Esophagus muscularis mucosa (tissue), 4 donors: ENCODE measurements at regions not wholly inside any gene's neighbourhood (a gene's known extent, or its start where the extent isn't known, plus 50 kb on each side); places are given as distances from the start of the nearest gene placed in this dataset.

Source experiments
- DNase-seq: peaks from one replicate; pipeline ENCODE4 v3.0.0-alpha.2; 2017; ENCODE audit errors: extremely low spot score
- H3K27ac ChIP-seq, 4 donors: fragments of 200-600 bp; sonication (generic); replicated peaks in 1 of 4; 1 replicate in 3 of 4; 2 replicates in 1 of 4; pipeline ENCODE4 v1.5.1; 2016 to 2019; ENCODE audit warnings: mild to moderate bottlenecking in 1 of 4
- H3K27me3 ChIP-seq, 4 donors: fragments of 200-600 bp; sonication (generic); one replicate each; pipeline versions ENCODE4 v1.5.1 to v1.6.0; 2016 to 2019
- H3K36me3 ChIP-seq, 4 donors: fragments of 200-600 bp; sonication (generic); one replicate each; pipeline ENCODE4 v1.5.1; 2016 to 2019
- H3K4me1 ChIP-seq, 4 donors: fragments of 200-600 bp; sonication (generic); one replicate each; pipeline ENCODE4 v1.5.1; 2016 to 2019
- H3K4me3 ChIP-seq, 4 donors: fragments of 200-600 bp; sonication (generic); 1 replicate in 2 of 4; 2 replicates in 2 of 4; pipeline ENCODE4 v1.5.1; 2016 to 2019; ENCODE audit warnings: mild to moderate bottlenecking in 4 of 4, moderate library complexity in 1 of 4
- H3K9me3 ChIP-seq, 4 donors: fragments of 200-600 bp; sonication (generic); 1 replicate in 3 of 4; 2 replicates in 1 of 4; pipeline ENCODE4 v1.5.1; 2016 to 2019
- CTCF ChIP-seq, 3 experiments: fragments of 200-600 bp in 2 of 3; fragments of 450-650 bp in 1 of 3; sonication (generic) in 2 of 3; IDR thresholded peaks; one replicate each; pipeline ENCODE4 v1.5.1; 2017 to 2019; ENCODE audit warnings: antibody characterized with exemption in 3 of 3, mild to moderate bottlenecking in 2 of 3, moderate library complexity in 1 of 3
- EP300 ChIP-seq: sonication (generic); formaldehyde crosslinking; IDR thresholded peaks from one replicate; pipeline ENCODE4 v1.6.1; 2017; ENCODE audit warnings: antibody characterized with exemption
- POLR2A ChIP-seq: fragments of 450-650 bp; IDR thresholded peaks from one replicate; pipeline ENCODE4 v1.6.1; 2017; ENCODE audit warnings: antibody characterized with exemption, moderate library complexity, mild to moderate bottlenecking, low read depth
- POLR2AphosphoS5 ChIP-seq, 2 donors: sonication (generic); formaldehyde crosslinking; IDR thresholded peaks; one replicate each; pipeline ENCODE4 v1.6.1; 2017; ENCODE audit warnings: antibody characterized with exemption in 2 of 2
- WGBS: methylation state at CpG from one replicate; pipeline ENCODE4 v1.1.5; 2018; 5-methylcytosine and 5-hydroxymethylcytosine counted together
- intact Hi-C: fragments of 100-400 bp; cut with DNase I; formaldehyde crosslinking; loops from one replicate; pipeline ENCODE4 v1.15.1; 2023

GRCh38 chr2:16277117-16277516 is 336.8 kb downstream of the MYCN start:
- Histone ChIP-seq H3K4me3 (no peak overlapping the region), H3K27me3 (no peaks in the 10 kb centered on the region), H3K9me3 (no peaks in the 10 kb centered on the region), H3K27ac (no peak overlapping the region), H3K36me3 (no peaks in the 10 kb centered on the region), H3K4me1 (no peaks in the 10 kb centered on the region)
- DNase-seq: peak; percentile 19
- 73% methylated on average over 2 of the region's 2 CpGs for WGBS
- TF ChIP-seq EP300 (no peak), POLR2A (no peak), POLR2AphosphoS5 (IDR thresholded peaks at IDR 0.05) (no peak), CTCF (IDR thresholded peaks at IDR 0.05) (no peak)
- intact Hi-C loops: no loop called here

DNA sequence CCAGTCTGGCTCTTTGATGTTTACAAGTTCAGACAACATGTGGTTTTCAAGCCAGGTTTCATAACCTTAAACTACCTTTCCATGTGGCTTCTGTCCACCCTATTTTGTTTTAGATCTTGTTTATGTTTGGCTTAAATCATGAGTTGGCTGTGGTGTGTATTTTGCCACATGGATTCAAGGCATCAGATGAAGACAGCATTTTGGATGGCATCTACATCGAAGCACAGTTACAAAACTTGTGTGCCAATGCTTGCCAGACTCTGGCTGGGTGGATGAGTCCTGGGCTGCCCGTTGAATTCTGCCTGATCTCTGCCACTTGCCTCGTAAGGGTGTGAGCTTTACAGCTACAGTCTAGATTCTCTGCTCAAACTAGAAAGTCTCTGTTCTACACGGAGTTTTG is 335.3 kb downstream of the MYCN start:
- no peak for DNase-seq
- H3K9me3 ChIP-seq: no peaks in the 10 kb centered on the region
- TF ChIP-seq POLR2A (no peak), EP300 (no peak), CTCF (IDR thresholded peaks at IDR 0.05) (no peak), POLR2AphosphoS5 (IDR thresholded peaks at IDR 0.05) (no peak)
- no peaks in the 10 kb centered on the region for H3K4me1 ChIP-seq
- no peaks in the 10 kb centered on the region for H3K27me3 ChIP-seq
- H3K4me3 ChIP-seq: no peak overlapping the region
- WGBS: 81% methylated on average over 3 of the region's 4 CpGs
- intact Hi-C loops: no loop called here
- H3K36me3 ChIP-seq: no peaks in the 10 kb centered on the region
- H3K27ac ChIP-seq: no peak overlapping the region

DNA sequence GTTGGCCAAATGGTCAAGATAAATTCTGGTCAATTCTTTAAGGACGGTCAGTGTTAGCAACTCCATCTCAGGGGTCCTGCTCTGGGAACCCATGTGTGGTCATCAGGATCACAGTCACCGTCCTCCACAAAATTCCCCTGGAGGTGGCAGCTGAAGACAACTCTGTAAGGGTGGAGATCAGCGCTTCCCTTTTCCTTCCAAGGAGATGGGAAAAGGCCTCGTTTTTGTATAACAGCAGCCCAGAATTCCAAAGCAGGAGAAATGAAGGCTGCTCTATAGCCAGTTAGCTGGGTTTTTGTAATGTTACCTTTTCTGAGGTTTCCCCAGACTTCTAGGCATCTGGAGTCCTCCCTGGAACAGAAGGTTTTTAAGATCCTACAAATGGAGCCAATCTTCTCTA is 334.8 kb downstream of the MYCN start:
- H3K9me3 ChIP-seq: no peaks in the 10 kb centered on the region
- H3K4me3 ChIP-seq: no peak overlapping the region
- TF ChIP-seq EP300: no peak
- TF ChIP-seq POLR2A: no peak
- intact Hi-C loops: no loop called here
- H3K36me3 ChIP-seq: no peaks in the 10 kb centered on the region
- H3K27ac ChIP-seq: no peak overlapping the region
- no peaks in the 10 kb centered on the region for H3K4me1 ChIP-seq
- DNase-seq: no peak
- H3K27me3 ChIP-seq: no peaks in the 10 kb centered on the region
- WGBS: 81% methylated on average over 4 of the region's 4 CpGs

DNA sequence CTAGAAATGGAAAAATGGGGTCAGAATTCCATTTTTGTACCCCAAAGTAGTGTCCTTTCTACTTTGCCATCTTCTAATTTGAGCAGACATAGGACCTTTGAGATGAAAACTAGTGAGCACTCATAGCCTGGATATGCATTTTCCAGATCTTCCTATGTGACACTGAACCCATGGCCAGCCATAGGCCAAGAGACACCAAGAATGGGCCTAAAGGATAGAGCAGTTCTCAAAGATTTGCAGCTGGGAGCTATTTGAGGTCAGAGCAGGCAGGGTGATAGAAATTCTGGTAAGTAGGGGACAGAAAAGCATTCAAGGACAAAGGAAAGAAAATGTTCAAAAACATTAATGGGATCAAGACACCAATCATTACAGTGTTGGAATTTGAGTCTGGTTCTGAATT is 332.8 kb downstream of the MYCN start:
- Histone ChIP-seq H3K9me3 (no peaks in the 10 kb centered on the region), H3K4me3 (no peak overlapping the region), H3K27me3 (no peaks in the 10 kb centered on the region), H3K27ac (no peak overlapping the region), H3K36me3 (no peaks in the 10 kb centered on the region), H3K4me1 (no peaks in the 10 kb centered on the region)
- DNase-seq: no peak
- intact Hi-C loops: no loop called here
- TF ChIP-seq POLR2A (no peak), POLR2AphosphoS5 (IDR thresholded peaks at IDR 0.05) (no peak), CTCF (IDR thresholded peaks at IDR 0.05) (no peak), EP300 (no peak)

GRCh38 chr2:16272038-16272788 is 331.9 kb downstream of the MYCN start:
- Histone ChIP-seq H3K36me3 (no peaks in the 10 kb centered on the region), H3K9me3 (no peaks in the 10 kb centered on the region), H3K27ac (no peak overlapping the region), H3K4me3 (no peak overlapping the region), H3K4me1 (no peaks in the 10 kb centered on the region), H3K27me3 (no peaks in the 10 kb centered on the region)
- WGBS: 87% methylated on average over 10 of the region's 10 CpGs
- no peak for DNase-seq
- intact Hi-C loops: no loop called here
- no peak for TF ChIP-seq CTCF (IDR thresholded peaks at IDR 0.05)
- TF ChIP-seq POLR2A: no peak
- TF ChIP-seq EP300: no peak
- TF ChIP-seq POLR2AphosphoS5 (IDR thresholded peaks at IDR 0.05): no peak
